DND-41 (cell line): ENCODE measurements at regions not wholly inside any gene's neighbourhood (a gene's known extent, or its start where the extent isn't known, plus 50 kb on each side); places are given as distances from the start of the nearest gene placed in this dataset.

Experiments used
- CTCF ChIP-seq: IDR thresholded peaks from 2 replicates; pipeline ENCODE4 v1.5.1; 2012; ENCODE audit warnings: borderline replicate concordance, low read length, moderate library complexity, mild to moderate bottlenecking; ENCODE audit not compliant: poor library complexity, severe bottlenecking; ENCODE audit errors: extremely low read depth
- EZH2 ChIP-seq: IDR thresholded peaks from 3 replicates; pipeline ENCODE4 v1.6.1; 2012; ENCODE audit warnings: borderline replicate concordance, low read depth, mild to moderate bottlenecking, moderate library complexity, low read length, inconsistent platforms; ENCODE audit not compliant: severe bottlenecking

- TF ChIP-seq CTCF: no peak
- no peak for TF ChIP-seq EZH2
Measured at GRCh38 chr2:8276026-8276425, 405.8 kb upstream of the ID2 start.
